ENCODE measurements at regions not wholly inside any gene's neighbourhood (a gene's known extent, or its start where the extent isn't known, plus 50 kb on each side); places are given as distances from the start of the nearest gene placed in this dataset.

GRCh38 chr2:120452131-120452530 lies 106.2 kb downstream of the INHBB start:
- no peak overlapping the region for H3K27ac Mint-ChIP-seq
- no peak overlapping the region for H3K4me3 ChIP-seq
- no peak overlapping the region for H3K4me2 ChIP-seq
- H3K9me3 Mint-ChIP-seq, result peaks cover 3% of the 10 kb centered on the region; the same call in 2 of the 3 replicates
- H3K36me3 ChIP-seq (ENCODE audit: insufficient read depth), result no peaks in the 10 kb centered on the region
- DNase-seq (ENCODE audit: low spot score) (no peak), ATAC-seq (no peak)
- TF ChIP-seq ZNF462 (CRISPR knock-in tag; IDR thresholded peaks at IDR 0.05), result no peak
- TF ChIP-seq EZH2phosphoT487 (IDR thresholded peaks at IDR 0.05; ENCODE audit: unreplicated experiment), result no peak
- H2AFZ ChIP-seq, result no peak overlapping the region
- peaks cover 23% of the 10 kb centered on the region for H3K27me3 Mint-ChIP-seq (ENCODE audit: insufficient read depth, low read depth, poor library complexity)
- H3K4me3 Mint-ChIP-seq, result no peak overlapping the region
- no peak overlapping the region for H3K27ac ChIP-seq (ENCODE audit: low read depth)
- no peaks in the 10 kb centered on the region for H4K20me1 ChIP-seq (replicated peaks; ENCODE audit: insufficient read depth)
- H3K4me1 ChIP-seq (ENCODE audit: insufficient read depth), result no peaks in the 10 kb centered on the region; the same call in 1 of the 2 replicates
- H3F3A ChIP-seq (replicated peaks; ENCODE audit: low read depth), result no peaks in the 10 kb centered on the region
- no peaks in the 10 kb centered on the region for H3K79me2 ChIP-seq (replicated peaks; ENCODE audit: insufficient read depth)
- H3K36me3 Mint-ChIP-seq (ENCODE audit: low read depth), result no peaks in the 10 kb centered on the region
- no peaks in the 10 kb centered on the region for H3K27me3 ChIP-seq (ENCODE audit: insufficient read depth)
- peaks cover 2% of the 10 kb centered on the region; the same call in 1 of the 3 replicates for H3K4me1 Mint-ChIP-seq
- no peaks in the 10 kb centered on the region for H3K9me2 ChIP-seq (ENCODE audit: insufficient read depth)

GRCh38 chr2:120452945-120453634 lies 107.2 kb downstream of the INHBB start:
- Histone ChIP-seq H3K9me2 (ENCODE audit: insufficient read depth) (no peaks in the 10 kb centered on the region), H3F3A (replicated peaks; ENCODE audit: low read depth) (no peaks in the 10 kb centered on the region), H3K4me2 (no peak overlapping the region), H3K36me3 (ENCODE audit: insufficient read depth) (no peaks in the 10 kb centered on the region), H3K79me2 (replicated peaks; ENCODE audit: insufficient read depth) (no peaks in the 10 kb centered on the region), H3K27me3 (ENCODE audit: insufficient read depth) (peaks cover 2% of the 10 kb centered on the region; the same call in 1 of the 2 replicates), H3K4me1 (ENCODE audit: insufficient read depth) (no peaks in the 10 kb centered on the region; the same call in 1 of the 2 replicates), H3K27ac (ENCODE audit: low read depth) (no peak overlapping the region), H2AFZ (no peak overlapping the region), H3K4me3 (no peak overlapping the region), H4K20me1 (replicated peaks; ENCODE audit: insufficient read depth) (no peaks in the 10 kb centered on the region)
- no peak for DNase-seq (ENCODE audit: low spot score)
- H3K9me3 Mint-ChIP-seq, result peaks cover 13% of the 10 kb centered on the region; the same call in 2 of the 3 replicates
- H3K36me3 Mint-ChIP-seq (ENCODE audit: low read depth), result no peaks in the 10 kb centered on the region
- peaks cover 18% of the 10 kb centered on the region for H3K27me3 Mint-ChIP-seq (ENCODE audit: insufficient read depth, low read depth, poor library complexity)
- TF ChIP-seq NANOG (IDR thresholded peaks at IDR 0.05; ENCODE audit: borderline replicate concordance) (no peak), CREB1 (CRISPR knock-in tag; IDR thresholded peaks at IDR 0.05; ENCODE audit: low read depth) (no peak), ETS1 (IDR thresholded peaks at IDR 0.05) (no peak), STAT1 (IDR thresholded peaks at IDR 0.05; ENCODE audit: unreplicated experiment) (no peak), POLR2AphosphoS5 (IDR thresholded peaks at IDR 0.05; ENCODE audit: low read depth) (no peak)
- no peak for ATAC-seq
- H3K4me3 Mint-ChIP-seq, result no peak overlapping the region
- no peak overlapping the region for H3K27ac Mint-ChIP-seq
- H3K4me1 Mint-ChIP-seq, result peaks cover 2% of the 10 kb centered on the region; the same call in 1 of the 3 replicates
